Fibroblast of lung (primary cell): ENCODE measurements at regions not wholly inside any gene's neighbourhood (a gene's known extent, or its start where the extent isn't known, plus 50 kb on each side); places are given as distances from the start of the nearest gene placed in this dataset.

Source experiments
- DNase-seq, 2 donors: peaks; one replicate each; pipeline versions ENCODE4 v3.0.0 to v3.0.0-alpha.2; 2010; ENCODE audit warnings: low read depth in 2 of 2
- H2AFZ ChIP-seq: 2 replicates; pipeline ENCODE4 v1.5.1; 2012; ENCODE audit warnings: low read length, control low read depth, inconsistent platforms
- H3K27ac ChIP-seq: 2 replicates; pipeline ENCODE4 v1.5.1; 2011; ENCODE audit warnings: low read length, control low read depth; ENCODE audit not compliant: insufficient read depth
- H3K27me3 ChIP-seq: 2 replicates; pipeline ENCODE4 v1.5.1; 2011; ENCODE audit warnings: mild to moderate bottlenecking, low read length; ENCODE audit not compliant: control insufficient read depth, insufficient read depth
- H3K36me3 ChIP-seq: 2 replicates; pipeline ENCODE4 v1.5.1; 2011; ENCODE audit warnings: low read length; ENCODE audit not compliant: control insufficient read depth, insufficient read depth
- H3K4me1 ChIP-seq: 2 replicates; pipeline ENCODE4 v1.5.1; 2011; ENCODE audit warnings: low read length; ENCODE audit not compliant: control insufficient read depth, insufficient read depth; ENCODE audit errors: extremely low read depth
- H3K4me2 ChIP-seq: 2 replicates; pipeline ENCODE4 v1.5.1; 2011; ENCODE audit warnings: low read length, control low read depth; ENCODE audit not compliant: insufficient read depth; ENCODE audit errors: extremely low read depth
- H3K4me3 ChIP-seq, 4 experiments: fragments of 200-600 bp in 1 of 4; sonication (generic) in 1 of 4; replicated peaks in 1 of 4; 2 replicates each; pipeline ENCODE4 v1.5.1; 2011 to 2016; ENCODE audit warnings: low read length in 4 of 4, low read depth in 3 of 4, mild to moderate bottlenecking in 3 of 4, control low read depth in 2 of 4, inconsistent platforms in 1 of 4, mixed read lengths in 1 of 4; ENCODE audit not compliant: insufficient read depth in 1 of 4; ENCODE audit errors: control extremely low read depth in 1 of 4
- H3K79me2 ChIP-seq: 2 replicates; pipeline ENCODE4 v1.5.1; 2012; ENCODE audit warnings: mild to moderate bottlenecking, low read length, inconsistent platforms; ENCODE audit not compliant: control insufficient read depth, insufficient read depth
- H3K9ac ChIP-seq: 2 replicates; pipeline ENCODE4 v1.5.1; 2011; ENCODE audit warnings: mild to moderate bottlenecking, low read length, control low read depth; ENCODE audit not compliant: insufficient read depth
- H3K9me3 ChIP-seq: 2 replicates; pipeline ENCODE4 v1.5.1; 2012; ENCODE audit warnings: low read depth, low read length; ENCODE audit not compliant: control insufficient read depth, insufficient read depth
- H4K20me1 ChIP-seq: 2 replicates; pipeline ENCODE4 v1.5.1; 2011; ENCODE audit warnings: low read length; ENCODE audit not compliant: control insufficient read depth, insufficient read depth; ENCODE audit errors: extremely low read depth
- EZH2 ChIP-seq: IDR thresholded peaks from 2 replicates; pipeline ENCODE4 v1.5.1; 2012; ENCODE audit warnings: low read length, control low read depth, mild to moderate bottlenecking; ENCODE audit errors: missing control alignments
- TF ChIP-seq, protein P1 (sequence below), 2 donors: IDR thresholded peaks in 1 of 2; conservative IDR thresholded peaks in 1 of 2; 1 replicate in 1 of 2; 2 replicates in 1 of 2; pipeline ENCODE4 v1.5.1; 2011 to 2012; ENCODE audit warnings: low read length in 2 of 2, control low read depth in 1 of 2, inconsistent platforms in 1 of 2, low read depth in 1 of 2, mild to moderate bottlenecking in 1 of 2

DNA sequence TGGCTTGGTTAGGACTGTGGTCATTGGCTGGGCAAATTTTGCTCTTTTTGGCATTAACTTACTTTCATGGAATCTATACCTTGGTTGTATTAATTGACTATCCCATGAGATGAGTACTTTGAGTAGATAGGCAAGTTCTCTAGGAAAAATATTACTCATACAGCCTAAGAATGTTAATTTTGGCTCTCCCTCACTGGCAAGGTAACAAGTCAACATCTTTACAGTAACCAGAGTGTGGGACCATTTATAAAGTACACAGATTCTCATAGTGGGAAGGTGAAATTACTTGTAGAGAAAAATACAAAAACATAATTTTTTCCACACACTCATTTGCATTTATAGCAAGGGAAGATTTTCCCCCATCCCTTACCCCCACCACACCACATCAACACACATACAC lies 154.6 kb upstream of the ZNF608 start:
- no peaks in the 10 kb centered on the region for H3K27me3 ChIP-seq
- no peak overlapping the region for H3K27ac ChIP-seq
- peaks cover 3% of the 10 kb centered on the region for H3K4me1 ChIP-seq
- DNase-seq = peak in 1 of 2 donors; percentile 75
- TF ChIP-seq, protein P1, sequence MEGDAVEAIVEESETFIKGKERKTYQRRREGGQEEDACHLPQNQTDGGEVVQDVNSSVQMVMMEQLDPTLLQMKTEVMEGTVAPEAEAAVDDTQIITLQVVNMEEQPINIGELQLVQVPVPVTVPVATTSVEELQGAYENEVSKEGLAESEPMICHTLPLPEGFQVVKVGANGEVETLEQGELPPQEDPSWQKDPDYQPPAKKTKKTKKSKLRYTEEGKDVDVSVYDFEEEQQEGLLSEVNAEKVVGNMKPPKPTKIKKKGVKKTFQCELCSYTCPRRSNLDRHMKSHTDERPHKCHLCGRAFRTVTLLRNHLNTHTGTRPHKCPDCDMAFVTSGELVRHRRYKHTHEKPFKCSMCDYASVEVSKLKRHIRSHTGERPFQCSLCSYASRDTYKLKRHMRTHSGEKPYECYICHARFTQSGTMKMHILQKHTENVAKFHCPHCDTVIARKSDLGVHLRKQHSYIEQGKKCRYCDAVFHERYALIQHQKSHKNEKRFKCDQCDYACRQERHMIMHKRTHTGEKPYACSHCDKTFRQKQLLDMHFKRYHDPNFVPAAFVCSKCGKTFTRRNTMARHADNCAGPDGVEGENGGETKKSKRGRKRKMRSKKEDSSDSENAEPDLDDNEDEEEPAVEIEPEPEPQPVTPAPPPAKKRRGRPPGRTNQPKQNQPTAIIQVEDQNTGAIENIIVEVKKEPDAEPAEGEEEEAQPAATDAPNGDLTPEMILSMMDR (conservative IDR thresholded peaks at IDR 0.05 in 1 of 2, IDR thresholded peaks at IDR 0.05 in 1 of 2; ENCODE audit: low read depth in 1 of 2, low read length in 2 of 2) = no peak
- no peak for TF ChIP-seq EZH2
- H3K9me3 ChIP-seq = no peaks in the 10 kb centered on the region
- H4K20me1 ChIP-seq = no peaks in the 10 kb centered on the region
- no peak overlapping the region for H3K9ac ChIP-seq
- no peak overlapping the region for H3K4me3 ChIP-seq
- no peaks in the 10 kb centered on the region for H3K79me2 ChIP-seq
- H2AFZ ChIP-seq = no peak overlapping the region
- no peak overlapping the region for H3K4me2 ChIP-seq
- H3K36me3 ChIP-seq = no peaks in the 10 kb centered on the region

DNA sequence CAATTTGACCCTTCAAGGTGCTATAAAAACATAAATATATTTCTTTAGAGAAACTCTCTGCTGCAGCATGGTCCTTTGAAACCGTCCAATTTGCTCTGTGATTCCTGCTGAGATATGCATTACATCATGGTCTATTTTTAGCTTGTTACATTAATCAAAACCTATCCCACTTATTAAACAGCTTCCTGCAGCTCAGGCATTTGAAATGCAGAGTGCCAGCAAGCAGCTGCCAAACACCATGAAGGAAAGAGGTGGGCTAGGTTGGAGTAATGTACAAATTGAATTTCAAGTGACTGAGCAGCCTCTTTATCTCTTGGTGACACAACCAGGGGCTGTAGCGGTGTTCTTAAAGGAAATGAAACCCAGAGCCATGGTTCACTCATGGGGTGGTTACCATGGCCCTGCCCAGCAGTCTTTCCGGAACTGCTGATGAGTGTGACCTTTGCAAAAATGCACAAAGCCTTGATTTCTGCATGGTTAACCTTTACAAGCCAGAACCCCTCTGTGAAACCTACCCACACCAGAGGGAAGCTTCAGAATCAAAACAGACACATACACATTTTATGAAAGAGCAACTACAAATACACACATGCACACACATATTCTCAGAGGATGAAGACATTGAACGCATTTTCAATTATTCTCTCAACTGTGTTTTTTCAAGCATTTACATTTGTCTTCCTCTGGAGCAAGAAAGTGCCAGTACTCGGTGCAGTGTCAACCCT lies 155.8 kb upstream of the ZNF608 start:
- Histone ChIP-seq H3K4me2 (no peak overlapping the region), H3K36me3 (no peaks in the 10 kb centered on the region), H3K4me3 (no peak overlapping the region), H3K79me2 (no peaks in the 10 kb centered on the region), H3K4me1 (peaks cover 8% of the 10 kb centered on the region), H2AFZ (no peak overlapping the region), H3K9me3 (no peaks in the 10 kb centered on the region), H3K27ac (no peak overlapping the region), H3K27me3 (no peaks in the 10 kb centered on the region), H3K9ac (no peak overlapping the region), H4K20me1 (no peaks in the 10 kb centered on the region)
- DNase-seq = peak; percentile 38 to 86
- TF ChIP-seq EZH2 = no peak
- TF ChIP-seq, protein P1 (conservative IDR thresholded peaks at IDR 0.05 in 1 of 2, IDR thresholded peaks at IDR 0.05 in 1 of 2; ENCODE audit: low read depth in 1 of 2, low read length in 2 of 2) = no peak

- no peak overlapping the region for H3K27ac ChIP-seq
- H3K9ac ChIP-seq = no peak overlapping the region
- no peak overlapping the region for H3K4me2 ChIP-seq
- no peaks in the 10 kb centered on the region for H3K27me3 ChIP-seq
- no peak overlapping the region for H3K4me3 ChIP-seq
- no peak for DNase-seq
- no peaks in the 10 kb centered on the region for H4K20me1 ChIP-seq
- peaks cover 8% of the 10 kb centered on the region for H3K4me1 ChIP-seq
- H2AFZ ChIP-seq = no peak overlapping the region
- H3K9me3 ChIP-seq = no peaks in the 10 kb centered on the region
- H3K79me2 ChIP-seq = no peaks in the 10 kb centered on the region
- TF ChIP-seq EZH2 = no peak
- TF ChIP-seq, protein P1 (conservative IDR thresholded peaks at IDR 0.05 in 1 of 2, IDR thresholded peaks at IDR 0.05 in 1 of 2; ENCODE audit: low read depth in 1 of 2, low read length in 2 of 2) = no peak
- no peaks in the 10 kb centered on the region for H3K36me3 ChIP-seq
Observed at GRCh38 chr5:124905256-124906130, 159.1 kb upstream of the ZNF608 start.
